ENCODE measurements at regions not wholly inside any gene's neighbourhood (a gene's known extent, or its start where the extent isn't known, plus 50 kb on each side); places are given as distances from the start of the nearest gene placed in this dataset.

DNA sequence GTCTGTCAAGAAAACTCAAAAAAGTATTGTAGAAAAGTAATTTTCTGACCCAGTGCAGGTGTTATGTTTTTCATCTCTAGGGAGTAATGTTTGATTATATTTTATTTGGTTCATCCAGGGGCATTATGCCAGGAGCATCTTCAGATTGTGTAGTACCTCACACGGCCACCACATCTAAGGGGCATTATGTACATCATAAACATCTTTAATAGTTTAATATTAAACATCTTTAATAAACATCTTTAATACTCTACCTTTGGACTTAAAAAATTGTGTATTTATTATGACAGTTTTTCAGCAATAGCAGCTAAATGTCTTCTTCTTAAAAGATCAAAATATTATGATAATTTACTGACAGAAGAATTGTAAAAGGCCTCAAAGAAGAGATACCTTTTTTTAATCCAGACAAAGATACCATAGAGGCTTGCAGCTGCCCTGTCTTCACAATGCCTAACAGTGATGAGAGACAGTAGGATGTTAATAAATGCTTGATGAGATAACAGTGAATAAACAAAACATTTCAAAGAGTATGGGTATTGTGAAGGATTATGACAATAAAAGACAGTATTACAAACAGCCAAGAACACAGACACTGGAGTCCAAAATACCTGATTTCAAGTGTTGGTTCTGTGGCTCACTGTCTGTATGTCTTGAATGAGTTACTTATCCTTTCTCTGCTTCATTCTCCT, 240.9 kb upstream of the ADGRL2 start:
- TF ChIP-seq CTCF (IDR thresholded peaks at IDR 0.05) (peak in 4 of 6 experiments; percentile 10 to 44 (median 30)), POLR2A (IDR thresholded peaks at IDR 0.05) (no peak)
